GM12891 (cell line): ENCODE measurements at regions not wholly inside any gene's neighbourhood (a gene's known extent, or its start where the extent isn't known, plus 50 kb on each side); places are given as distances from the start of the nearest gene placed in this dataset.

Experiments used
- DNase-seq: peaks from one replicate; pipeline ENCODE4 v3.0.0; 2011; ENCODE audit warnings: low spot score; ENCODE audit not compliant: insufficient read length
- FAIRE-seq: peaks from 2 replicates; lab custom pipeline; 2011; peaks lifted over from hg19 to GRCh38; lab: Jason Lieb, UNC
- PAX5 ChIP-seq: IDR thresholded peaks from 2 replicates; pipeline ENCODE4 v1.6.1; 2011; ENCODE audit warnings: low read length, moderate library complexity, mild to moderate bottlenecking; ENCODE audit not compliant: insufficient read depth, severe bottlenecking
- POLR2A ChIP-seq: IDR thresholded peaks from 2 replicates; pipeline ENCODE4 v1.6.1; 2011; ENCODE audit warnings: low read depth, low read length, control low read depth
- POLR2AphosphoS5 ChIP-seq: IDR thresholded peaks from 2 replicates; pipeline ENCODE4 v1.6.1; 2011; ENCODE audit warnings: low read depth, low read length, control low read depth
- POU2F2 ChIP-seq: IDR thresholded peaks from 2 replicates; pipeline ENCODE4 v1.6.1; 2011; ENCODE audit warnings: low read depth, mild to moderate bottlenecking, control low read depth, low read length, moderate library complexity
- SPI1 ChIP-seq: IDR thresholded peaks from 2 replicates; pipeline ENCODE4 v1.6.1; 2011; ENCODE audit warnings: low read depth, low read length, control low read depth
- TAF1 ChIP-seq: IDR thresholded peaks from 2 replicates; pipeline ENCODE4 v1.6.1; 2011; ENCODE audit warnings: low read depth, low read length, control low read depth

DNA sequence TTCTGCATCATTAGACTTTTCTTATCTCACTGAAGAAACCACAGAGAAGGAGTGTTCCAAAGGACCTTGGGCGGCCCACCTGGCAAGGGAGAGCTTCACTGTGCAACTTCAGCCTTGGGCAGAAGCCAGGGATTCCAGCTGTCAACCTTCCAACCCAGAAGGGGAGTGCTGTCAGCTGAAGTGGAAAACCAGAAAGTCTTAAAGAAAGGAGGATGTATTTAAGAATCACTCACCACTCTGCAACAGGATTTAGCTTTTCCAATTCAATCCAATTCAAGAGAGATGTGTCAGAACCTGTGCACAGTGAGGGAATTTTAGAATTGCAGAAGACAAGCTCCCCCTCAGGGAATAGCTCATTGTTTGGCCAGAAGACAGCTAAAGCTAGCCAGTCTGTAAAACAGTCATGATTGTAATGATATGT is 553.7 kb downstream of the CD83 start:
- no peak for FAIRE-seq
- no peak for DNase-seq
- no peak for TF ChIP-seq PAX5
- TF ChIP-seq TAF1 = no peak
- no peak for TF ChIP-seq POLR2A
- TF ChIP-seq SPI1 = no peak
- no peak for TF ChIP-seq POLR2AphosphoS5
- TF ChIP-seq POU2F2 = no peak

DNA sequence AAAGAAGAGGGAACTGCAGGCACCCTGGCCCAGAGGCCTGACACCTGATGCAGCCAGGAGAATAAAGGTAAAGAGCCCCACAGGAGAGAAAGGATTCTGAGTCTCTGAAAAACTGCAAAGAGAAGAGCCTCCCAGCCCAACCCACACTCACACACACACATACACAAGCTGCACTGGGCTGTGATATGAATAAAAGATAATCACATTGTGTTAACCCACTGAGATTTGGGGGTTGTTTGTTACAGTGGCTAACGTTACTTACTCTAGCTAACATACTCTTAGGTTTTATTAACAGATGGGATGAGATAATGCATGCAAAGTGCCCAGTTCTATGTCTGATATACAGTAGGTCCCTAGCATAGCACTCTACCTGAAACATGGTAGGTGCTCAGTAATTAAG is 554.4 kb downstream of the CD83 start:
- FAIRE-seq (no peak), DNase-seq (no peak)
- no peak for TF ChIP-seq POLR2A

DNA sequence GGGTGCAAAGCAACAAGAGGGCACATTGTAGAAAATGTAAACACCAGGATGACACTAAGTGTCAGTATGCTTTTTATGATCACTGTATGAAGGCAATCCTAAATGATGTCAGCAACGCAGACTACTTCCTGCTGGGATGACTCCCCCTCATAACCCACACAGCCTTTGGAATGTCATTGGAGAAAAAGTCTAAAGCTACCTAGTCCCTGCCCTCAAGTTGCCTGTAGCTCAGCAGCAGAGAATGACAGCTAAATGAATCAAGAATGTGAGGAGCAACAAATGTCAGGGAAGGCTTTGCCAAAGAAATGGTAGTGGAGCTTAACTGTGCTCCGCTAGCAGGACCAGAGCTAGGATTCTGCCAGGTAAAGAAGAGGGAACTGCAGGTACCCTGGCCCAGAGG is 555.6 kb downstream of the CD83 start:
- FAIRE-seq (no peak), DNase-seq (no peak)
- TF ChIP-seq SPI1 = no peak
- TF ChIP-seq POLR2AphosphoS5 = no peak
- no peak for TF ChIP-seq POLR2A
- no peak for TF ChIP-seq POU2F2
- no peak for TF ChIP-seq PAX5
- TF ChIP-seq TAF1 = no peak

DNA sequence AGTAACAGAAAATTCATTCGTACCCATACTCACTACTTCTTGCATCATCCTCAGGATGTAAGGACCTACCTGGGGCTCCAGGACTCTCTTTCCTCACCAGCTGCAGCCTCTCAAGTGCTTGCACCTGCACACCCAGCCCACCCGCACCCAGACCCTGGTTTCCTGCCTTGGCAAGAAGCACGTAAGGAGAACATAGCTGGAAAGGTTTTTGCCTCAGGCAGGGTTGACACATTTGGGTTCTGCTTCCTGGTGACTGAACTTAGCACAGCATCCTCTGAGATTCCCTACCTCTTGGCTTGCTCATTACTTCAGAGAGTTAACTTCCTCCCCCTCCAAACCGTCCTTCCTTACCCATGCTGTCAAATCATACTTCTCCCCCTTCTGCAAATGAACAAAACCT is 556.9 kb downstream of the CD83 start:
- DNase-seq (no peak), FAIRE-seq (no peak)
- TF ChIP-seq SPI1 (no peak), POLR2A (no peak), PAX5 (no peak), POU2F2 (no peak), POLR2AphosphoS5 (no peak), TAF1 (no peak)

DNA sequence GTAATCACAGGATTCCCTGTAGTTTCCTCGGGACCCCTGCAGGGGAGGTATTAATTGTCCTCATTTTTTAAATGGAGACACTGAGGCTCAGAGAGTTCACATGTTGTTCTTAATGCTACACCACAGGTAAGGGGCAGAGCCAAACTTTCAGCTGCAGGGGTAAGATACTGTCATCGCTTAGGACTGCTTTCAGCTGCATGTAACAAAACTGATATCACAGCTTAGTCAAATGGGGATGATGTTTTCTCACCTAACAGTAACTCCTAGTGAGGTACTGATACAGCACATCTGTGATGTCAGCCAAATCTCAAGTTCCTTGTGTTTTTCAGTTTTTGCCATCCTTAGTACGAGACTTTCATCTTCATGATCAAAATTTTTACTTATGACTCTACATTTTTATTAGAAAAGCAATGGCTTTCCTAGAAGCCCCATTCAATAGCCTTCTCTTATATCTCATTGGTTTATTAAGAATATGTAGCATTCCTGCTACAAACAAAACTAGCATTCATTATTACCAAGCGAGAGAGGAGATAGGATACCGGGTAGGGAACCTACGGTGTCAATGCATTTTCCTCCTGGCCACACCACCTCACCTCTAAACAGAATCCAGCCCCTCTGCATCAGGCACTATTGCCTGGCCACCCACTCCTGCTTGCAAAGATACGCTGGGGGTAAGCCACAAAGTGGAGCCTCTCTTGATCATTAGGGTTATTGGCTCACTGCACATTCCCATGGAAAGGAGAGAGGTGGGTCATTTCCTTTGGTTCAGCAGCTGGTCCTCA is 557.5 kb downstream of the CD83 start:
- no peak for TF ChIP-seq SPI1
- no peak for DNase-seq

DNA sequence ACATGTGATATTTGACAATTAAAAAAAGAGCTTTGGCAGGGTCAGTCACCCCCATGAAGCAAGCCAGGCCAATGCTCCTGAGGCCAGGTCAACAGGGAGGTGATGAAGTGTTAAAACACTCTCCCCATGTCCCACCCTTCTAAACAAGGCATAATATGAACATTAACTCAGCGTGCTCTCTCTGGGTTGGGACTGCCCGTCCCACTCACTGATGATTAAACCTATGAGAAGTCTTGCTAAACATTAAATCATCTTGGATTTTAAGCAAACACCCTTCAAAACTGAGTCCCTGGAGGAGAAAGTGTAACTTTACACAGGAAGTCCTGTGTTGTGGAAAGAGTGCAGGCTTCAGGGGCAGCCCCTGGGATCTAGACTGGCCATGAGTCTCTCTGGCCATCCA is 558.5 kb downstream of the CD83 start:
- DNase-seq = no peak
- TF ChIP-seq POU2F2 (no peak), POLR2AphosphoS5 (no peak), PAX5 (no peak), TAF1 (no peak), SPI1 (no peak), POLR2A (no peak)
- no peak for FAIRE-seq

More for the DNA sequence above, 557.5 kb downstream of the CD83 start:
- FAIRE-seq = no peak

DNA sequence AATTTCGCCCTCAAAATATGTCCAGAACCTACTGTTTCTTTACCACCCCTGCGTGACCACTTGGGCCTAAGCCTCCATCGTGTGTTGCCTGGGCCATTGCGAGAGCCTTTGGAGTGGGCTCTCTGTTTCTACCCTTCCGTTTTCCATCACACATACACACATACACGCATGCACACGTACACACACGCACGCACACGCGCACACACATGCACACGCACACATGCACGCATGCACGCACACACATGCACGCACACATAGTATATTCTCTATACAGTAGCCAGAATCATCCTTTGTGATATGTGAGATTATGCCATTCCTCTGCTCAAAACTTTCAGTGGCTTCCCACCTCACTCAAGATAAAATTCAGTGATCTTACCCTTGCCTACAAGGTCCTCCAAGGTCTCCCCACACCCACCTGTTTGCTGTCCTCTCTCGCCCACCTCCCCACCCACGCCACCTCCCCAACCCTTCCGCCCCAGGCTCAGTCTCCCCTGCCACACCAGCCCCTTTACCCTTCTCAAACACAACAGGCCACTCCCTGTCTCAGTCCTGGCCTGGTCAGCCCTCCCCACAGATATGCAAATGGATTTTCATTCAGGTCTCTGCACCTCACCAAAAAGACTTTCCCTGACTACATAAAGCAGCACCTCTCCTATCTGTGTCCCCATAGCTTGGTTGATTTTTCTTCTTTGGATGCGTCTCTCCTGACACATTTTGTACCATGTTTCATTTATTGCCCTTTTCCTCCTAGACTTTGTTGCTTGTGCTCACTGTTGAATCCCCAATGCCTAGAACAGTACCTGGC is 559.6 kb downstream of the CD83 start:
- no peak for FAIRE-seq
- no peak for TF ChIP-seq TAF1
- no peak for DNase-seq

DNA sequence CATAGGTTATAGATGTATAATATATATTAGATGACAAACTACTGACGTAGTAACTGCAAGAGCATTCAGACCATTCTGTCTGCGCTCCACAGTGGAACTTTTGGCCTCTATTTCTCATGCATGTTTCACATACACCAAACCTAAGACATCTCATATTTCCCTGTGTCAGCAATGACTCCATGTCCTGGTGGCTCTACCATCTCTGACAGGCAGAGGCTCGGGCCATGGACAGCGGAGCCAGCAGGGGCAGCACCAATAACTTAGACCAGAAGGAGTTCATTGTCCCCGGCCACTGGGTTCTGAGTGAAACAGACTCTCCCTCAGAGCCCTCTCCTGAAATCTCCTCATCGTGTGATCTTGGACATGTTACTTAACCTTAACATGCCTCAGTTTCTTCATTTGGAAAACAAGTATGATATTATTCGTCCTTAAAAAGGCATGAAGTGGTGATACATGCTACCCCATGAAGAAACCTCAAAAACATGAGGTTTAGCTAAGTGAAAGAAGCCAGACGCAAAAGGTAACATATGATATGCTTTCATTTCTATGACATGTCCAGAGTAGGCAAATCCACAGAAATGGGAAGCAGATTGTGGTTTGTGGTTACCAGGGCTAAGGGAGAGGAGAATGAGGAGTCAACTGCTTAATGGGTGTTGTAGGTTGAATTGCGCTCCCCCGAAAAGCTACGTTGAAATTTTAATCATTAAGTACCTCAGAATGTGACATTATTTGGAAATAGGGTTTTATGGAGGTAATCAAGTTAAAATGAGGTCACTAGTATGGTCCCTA is 564.0 kb upstream of the JARID2 start:
- FAIRE-seq (no peak), DNase-seq (no peak)

DNA sequence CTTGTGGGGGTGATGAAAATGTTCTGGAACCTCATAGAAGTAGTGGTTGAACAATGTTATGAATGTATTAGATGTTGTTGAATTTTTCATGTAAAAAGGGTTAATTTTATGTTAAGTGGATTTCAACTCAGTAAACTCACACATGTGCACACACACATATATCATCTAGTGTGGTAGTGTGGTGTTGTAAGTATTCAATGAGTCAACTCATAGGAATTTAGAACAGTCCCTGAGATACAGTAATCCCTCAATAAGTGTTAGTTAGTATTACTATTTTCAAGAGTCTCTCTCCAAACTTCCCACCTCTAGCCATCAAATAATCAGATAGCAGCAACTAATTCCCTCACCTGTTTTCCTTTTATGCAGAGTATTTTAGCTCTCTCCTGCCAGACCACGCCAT is 563.1 kb upstream of the JARID2 start:
- DNase-seq = no peak
- TF ChIP-seq POLR2A (no peak), TAF1 (no peak), POU2F2 (no peak), PAX5 (no peak), POLR2AphosphoS5 (no peak), SPI1 (no peak)
- FAIRE-seq = no peak

More for the DNA sequence above, 564.0 kb upstream of the JARID2 start:
- TF ChIP-seq POLR2AphosphoS5 = no peak
- no peak for TF ChIP-seq SPI1
- TF ChIP-seq POLR2A = no peak
- no peak for TF ChIP-seq PAX5
- no peak for TF ChIP-seq TAF1
- TF ChIP-seq POU2F2 = no peak

DNA sequence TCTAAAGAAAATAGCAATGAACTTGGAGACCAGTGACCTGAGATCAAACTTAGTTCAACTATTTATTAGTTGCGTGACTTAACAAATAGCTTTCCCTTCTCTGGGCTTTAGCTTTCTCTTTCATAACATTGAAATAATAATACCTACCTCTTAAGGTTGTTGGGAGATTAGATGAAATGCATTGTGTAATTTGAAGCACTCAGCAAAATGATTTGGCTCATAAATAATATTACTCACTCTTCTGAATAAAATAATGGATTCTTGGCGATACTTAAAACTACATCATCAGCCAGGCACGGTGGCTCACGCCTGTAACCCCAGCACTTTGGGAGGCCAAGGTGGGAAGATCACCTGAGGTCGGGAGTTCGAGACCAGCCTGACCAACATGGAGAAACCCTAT is 556.2 kb upstream of the JARID2 start:
- no peak for TF ChIP-seq POLR2A
- no peak for TF ChIP-seq TAF1
- TF ChIP-seq POU2F2 = no peak
- TF ChIP-seq SPI1 = no peak
- no peak for TF ChIP-seq POLR2AphosphoS5
- TF ChIP-seq PAX5 = no peak
- DNase-seq (no peak), FAIRE-seq (no peak)
